ENCODE measurements at regions not wholly inside any gene's neighbourhood (a gene's known extent, or its start where the extent isn't known, plus 50 kb on each side); places are given as distances from the start of the nearest gene placed in this dataset.

DNA sequence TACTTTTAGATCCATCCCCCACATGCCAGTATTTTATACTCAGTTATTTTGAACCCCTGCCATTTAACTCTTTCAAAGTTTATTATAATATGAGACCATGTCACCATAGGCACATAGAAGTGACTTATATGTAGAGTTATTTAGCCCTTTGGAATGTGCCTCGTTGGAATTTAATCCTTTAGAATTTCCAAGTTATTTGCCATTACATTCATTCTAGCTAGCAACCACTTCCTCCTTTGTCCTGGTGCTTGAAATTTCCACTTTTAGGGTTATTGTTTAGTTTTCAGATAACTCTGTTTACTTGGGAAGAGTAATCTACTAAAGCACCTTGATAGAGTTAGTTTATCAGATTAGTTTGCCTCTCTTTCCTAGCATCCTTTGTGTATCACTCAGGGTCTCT lies 82.8 kb upstream of the TLE1 start:
- 28 to 42% methylated on average over 1 of the region's 1 CpG for WGBS, 2 donors
- H3K27me3 ChIP-seq: no peaks in the 10 kb centered on the region
- no peak for DNase-seq (ENCODE audit: low spot score in 2 of 2)
- no peak overlapping the region for H3K4me3 ChIP-seq
- H3K36me3 ChIP-seq: no peaks in the 10 kb centered on the region
- no peaks in the 10 kb centered on the region for H3K9me3 ChIP-seq
- TF ChIP-seq, protein P1, sequence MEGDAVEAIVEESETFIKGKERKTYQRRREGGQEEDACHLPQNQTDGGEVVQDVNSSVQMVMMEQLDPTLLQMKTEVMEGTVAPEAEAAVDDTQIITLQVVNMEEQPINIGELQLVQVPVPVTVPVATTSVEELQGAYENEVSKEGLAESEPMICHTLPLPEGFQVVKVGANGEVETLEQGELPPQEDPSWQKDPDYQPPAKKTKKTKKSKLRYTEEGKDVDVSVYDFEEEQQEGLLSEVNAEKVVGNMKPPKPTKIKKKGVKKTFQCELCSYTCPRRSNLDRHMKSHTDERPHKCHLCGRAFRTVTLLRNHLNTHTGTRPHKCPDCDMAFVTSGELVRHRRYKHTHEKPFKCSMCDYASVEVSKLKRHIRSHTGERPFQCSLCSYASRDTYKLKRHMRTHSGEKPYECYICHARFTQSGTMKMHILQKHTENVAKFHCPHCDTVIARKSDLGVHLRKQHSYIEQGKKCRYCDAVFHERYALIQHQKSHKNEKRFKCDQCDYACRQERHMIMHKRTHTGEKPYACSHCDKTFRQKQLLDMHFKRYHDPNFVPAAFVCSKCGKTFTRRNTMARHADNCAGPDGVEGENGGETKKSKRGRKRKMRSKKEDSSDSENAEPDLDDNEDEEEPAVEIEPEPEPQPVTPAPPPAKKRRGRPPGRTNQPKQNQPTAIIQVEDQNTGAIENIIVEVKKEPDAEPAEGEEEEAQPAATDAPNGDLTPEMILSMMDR (IDR thresholded peaks at IDR 0.05): no peak
- TF ChIP-seq POLR2A (IDR thresholded peaks at IDR 0.05) (no peak), EP300 (IDR thresholded peaks at IDR 0.05) (no peak)
- no peaks in the 10 kb centered on the region for H3K4me1 ChIP-seq
- H3K27ac ChIP-seq: no peak overlapping the region

DNA sequence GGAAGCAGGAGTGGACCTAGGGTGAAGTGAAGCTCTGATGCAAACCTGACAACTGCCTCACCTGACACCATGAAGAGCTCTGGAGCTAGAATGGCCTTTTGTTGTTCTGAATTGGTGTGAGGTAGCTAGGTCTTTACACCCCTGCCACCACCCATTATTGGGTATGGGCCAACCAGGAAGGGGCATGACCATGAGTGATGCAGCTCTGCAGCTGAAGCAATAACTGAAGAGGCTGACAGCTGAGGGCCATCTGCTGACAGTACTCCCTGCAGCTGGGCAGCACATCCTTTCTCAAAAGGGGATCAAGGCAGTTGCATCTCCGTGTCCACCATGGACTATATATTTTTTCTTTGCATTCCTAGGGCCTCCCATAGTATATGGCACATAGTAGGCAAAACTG lies 87.0 kb upstream of the TLE1 start:
- no peaks in the 10 kb centered on the region for H3K9me3 ChIP-seq
- no peaks in the 10 kb centered on the region for H3K36me3 ChIP-seq
- TF ChIP-seq POLR2A (IDR thresholded peaks at IDR 0.05): no peak
- TF ChIP-seq, protein P1 (IDR thresholded peaks at IDR 0.05): no peak
- TF ChIP-seq EP300 (IDR thresholded peaks at IDR 0.05): no peak
- H3K4me3 ChIP-seq: no peak overlapping the region
- peaks cover 0 to 6% (median 0%) of the 10 kb centered on the region in 4 donors for H3K4me1 ChIP-seq
- DNase-seq (ENCODE audit: low spot score in 2 of 2): no peak
- H3K27me3 ChIP-seq: no peaks in the 10 kb centered on the region
- H3K27ac ChIP-seq: no peak overlapping the region
- WGBS, 2 donors: 76 to 90% methylated on average over 1 of the region's 1 CpG

DNA sequence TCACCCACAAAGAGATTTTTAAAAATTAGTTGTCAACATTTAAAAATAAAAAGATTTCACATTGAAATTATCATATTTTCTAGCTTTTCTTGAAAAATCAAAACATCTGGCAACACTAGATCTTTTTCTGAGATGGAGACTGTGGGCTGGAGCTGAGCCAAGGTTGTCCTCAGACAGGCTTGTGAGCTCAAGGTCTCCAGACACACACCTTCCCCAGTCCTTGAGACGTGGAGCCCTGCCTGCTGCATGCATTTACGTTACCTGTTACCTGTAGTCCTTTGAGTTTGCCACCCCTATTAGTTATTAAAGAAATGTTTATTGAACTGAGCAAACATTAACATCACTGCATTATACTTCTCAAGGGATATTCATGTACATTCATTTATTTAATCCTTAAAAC lies 87.5 kb upstream of the TLE1 start:
- H3K4me1 ChIP-seq: peaks cover 0 to 6% (median 0%) of the 10 kb centered on the region in 4 donors
- H3K9me3 ChIP-seq: no peaks in the 10 kb centered on the region
- DNase-seq (ENCODE audit: low spot score in 2 of 2): no peak
- no peaks in the 10 kb centered on the region for H3K36me3 ChIP-seq
- WGBS, 2 donors: 81 to 85% methylated on average over 2 of the region's 2 CpGs
- H3K27ac ChIP-seq: no peak overlapping the region
- H3K27me3 ChIP-seq: no peaks in the 10 kb centered on the region
- H3K4me3 ChIP-seq: no peak overlapping the region
- TF ChIP-seq POLR2A (IDR thresholded peaks at IDR 0.05): no peak
- no peak for TF ChIP-seq EP300 (IDR thresholded peaks at IDR 0.05)
- TF ChIP-seq, protein P1 (IDR thresholded peaks at IDR 0.05): no peak

DNA sequence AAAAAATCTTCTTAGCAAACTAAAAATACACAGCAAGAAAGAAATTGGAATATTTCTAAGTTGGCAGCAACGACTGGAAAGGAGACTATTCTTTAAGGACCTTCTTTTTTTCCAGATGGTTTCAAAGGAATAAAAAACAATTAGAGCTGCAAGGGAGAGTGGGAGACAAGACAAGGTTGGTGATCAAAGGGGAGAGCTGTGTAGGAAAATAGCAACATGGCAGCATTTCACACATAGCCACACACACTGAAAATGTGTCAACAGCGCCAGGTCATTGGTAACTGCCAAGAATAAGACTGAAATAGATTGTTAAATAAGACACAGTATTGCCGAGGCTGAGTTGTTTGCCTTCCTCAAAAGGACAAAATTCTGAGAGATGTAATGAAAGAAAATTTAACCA lies 88.1 kb upstream of the TLE1 start:
- no peaks in the 10 kb centered on the region for H3K27me3 ChIP-seq
- peaks cover 0 to 6% (median 0%) of the 10 kb centered on the region in 4 donors for H3K4me1 ChIP-seq
- DNase-seq (ENCODE audit: low spot score in 2 of 2): no peak
- H3K27ac ChIP-seq: no peak overlapping the region
- no peak overlapping the region for H3K4me3 ChIP-seq
- TF ChIP-seq EP300 (IDR thresholded peaks at IDR 0.05) (no peak), POLR2A (IDR thresholded peaks at IDR 0.05) (no peak)
- TF ChIP-seq, protein P1 (IDR thresholded peaks at IDR 0.05): no peak
- 47 to 51% methylated on average over 3 of the region's 3 CpGs for WGBS, 2 donors
- H3K9me3 ChIP-seq: no peaks in the 10 kb centered on the region
- no peaks in the 10 kb centered on the region for H3K36me3 ChIP-seq

DNA sequence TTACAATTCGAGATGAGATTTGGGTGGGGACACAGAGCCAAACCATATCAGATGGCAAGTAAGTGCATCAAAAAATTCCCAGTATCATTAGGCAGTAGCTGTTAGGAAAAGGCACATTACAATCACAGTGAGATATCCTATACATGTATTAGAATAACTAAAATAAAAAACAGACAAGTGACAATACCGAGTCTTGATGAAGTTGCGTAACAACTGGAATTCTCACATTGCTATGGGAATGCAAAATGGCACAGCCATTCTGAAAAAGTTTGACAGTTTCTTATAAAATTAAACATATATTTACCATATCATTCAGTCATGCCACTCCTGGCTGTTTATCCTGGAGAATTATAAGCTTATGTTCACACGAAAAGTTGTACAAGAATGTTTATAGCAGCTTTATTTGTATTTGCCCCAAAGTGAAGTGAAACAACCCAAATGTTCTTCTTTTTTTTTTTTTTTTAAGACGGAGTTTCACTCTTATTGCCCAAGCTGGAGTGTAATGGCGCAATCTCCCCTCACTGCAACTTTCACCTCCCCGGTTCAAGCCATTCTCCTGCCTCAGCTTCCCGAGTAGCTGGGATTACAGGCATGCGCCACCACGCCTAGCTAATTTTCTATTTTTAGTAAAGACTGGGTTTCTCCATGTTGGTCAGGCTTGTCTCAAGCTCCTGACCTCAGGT lies 93.1 kb upstream of the TLE1 start:
- no peaks in the 10 kb centered on the region for H3K36me3 ChIP-seq
- H3K27me3 ChIP-seq: no peaks in the 10 kb centered on the region
- 92 to 93% methylated on average over 10 of the region's 10 CpGs for WGBS, 2 donors
- TF ChIP-seq EP300 (IDR thresholded peaks at IDR 0.05) (no peak), POLR2A (IDR thresholded peaks at IDR 0.05) (no peak)
- TF ChIP-seq, protein P1 (IDR thresholded peaks at IDR 0.05): no peak
- no peak overlapping the region for H3K27ac ChIP-seq
- DNase-seq (ENCODE audit: low spot score in 2 of 2): no peak
- peaks cover 0 to 6% (median 0%) of the 10 kb centered on the region in 4 donors for H3K4me1 ChIP-seq
- H3K9me3 ChIP-seq: no peaks in the 10 kb centered on the region
- no peak overlapping the region for H3K4me3 ChIP-seq
